ENCODE measurements at regions not wholly inside any gene's neighbourhood (a gene's known extent, or its start where the extent isn't known, plus 50 kb on each side); places are given as distances from the start of the nearest gene placed in this dataset.

DNA sequence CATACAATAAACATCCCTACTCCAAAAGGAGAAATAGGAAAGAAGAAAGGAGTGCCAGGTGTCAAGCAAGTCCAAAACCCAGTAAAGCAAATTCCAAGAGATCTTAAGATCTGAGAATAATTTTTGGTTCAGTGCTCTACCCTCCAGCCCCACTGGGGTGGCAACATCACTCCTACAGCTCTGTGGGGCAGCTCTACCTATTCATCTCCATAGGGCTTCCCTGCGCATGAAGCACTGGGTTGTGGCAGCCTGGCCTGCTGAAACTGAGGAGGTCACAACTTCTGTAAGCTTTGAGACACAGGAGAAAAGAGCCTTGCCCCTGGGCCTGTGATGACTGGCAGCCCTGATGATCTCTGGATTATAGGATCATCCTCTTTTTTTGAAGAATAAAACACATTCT, 378.2 kb upstream of the SOX14 start:
- TF ChIP-seq, protein P1, sequence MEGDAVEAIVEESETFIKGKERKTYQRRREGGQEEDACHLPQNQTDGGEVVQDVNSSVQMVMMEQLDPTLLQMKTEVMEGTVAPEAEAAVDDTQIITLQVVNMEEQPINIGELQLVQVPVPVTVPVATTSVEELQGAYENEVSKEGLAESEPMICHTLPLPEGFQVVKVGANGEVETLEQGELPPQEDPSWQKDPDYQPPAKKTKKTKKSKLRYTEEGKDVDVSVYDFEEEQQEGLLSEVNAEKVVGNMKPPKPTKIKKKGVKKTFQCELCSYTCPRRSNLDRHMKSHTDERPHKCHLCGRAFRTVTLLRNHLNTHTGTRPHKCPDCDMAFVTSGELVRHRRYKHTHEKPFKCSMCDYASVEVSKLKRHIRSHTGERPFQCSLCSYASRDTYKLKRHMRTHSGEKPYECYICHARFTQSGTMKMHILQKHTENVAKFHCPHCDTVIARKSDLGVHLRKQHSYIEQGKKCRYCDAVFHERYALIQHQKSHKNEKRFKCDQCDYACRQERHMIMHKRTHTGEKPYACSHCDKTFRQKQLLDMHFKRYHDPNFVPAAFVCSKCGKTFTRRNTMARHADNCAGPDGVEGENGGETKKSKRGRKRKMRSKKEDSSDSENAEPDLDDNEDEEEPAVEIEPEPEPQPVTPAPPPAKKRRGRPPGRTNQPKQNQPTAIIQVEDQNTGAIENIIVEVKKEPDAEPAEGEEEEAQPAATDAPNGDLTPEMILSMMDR (IDR thresholded peaks at IDR 0.05): no peak
- TF ChIP-seq POLR2A (IDR thresholded peaks at IDR 0.05): no peak

All from esophagus squamous epithelium (tissue), 4 donors.